Keratinocyte (primary cell): ENCODE measurements at regions not wholly inside any gene's neighbourhood (a gene's known extent, or its start where the extent isn't known, plus 50 kb on each side); places are given as distances from the start of the nearest gene placed in this dataset.

Experiments
- DNase-seq: peaks from one replicate; pipeline ENCODE4 v3.0.0-alpha.2; 2011; ENCODE audit warnings: low read depth, missing footprints, low spot score
- FAIRE-seq: peaks from 2 replicates; lab custom pipeline; 2011; peaks lifted over from hg19 to GRCh38; lab: Jason Lieb, UNC
- H2AFZ ChIP-seq: 2 replicates; pipeline ENCODE4 v1.6.0; 2012; ENCODE audit warnings: low read length, control low read depth, inconsistent platforms; ENCODE audit not compliant: control insufficient read depth
- H3K27ac ChIP-seq: 2 replicates; pipeline ENCODE4 v1.5.1; 2011; ENCODE audit warnings: low read length; ENCODE audit not compliant: control insufficient read depth, insufficient read depth
- H3K27me3 ChIP-seq: 3 replicates; pipeline ENCODE4 v1.6.0; 2011; ENCODE audit warnings: low read length; ENCODE audit not compliant: control insufficient read depth, insufficient read depth; ENCODE audit errors: extremely low read depth
- H3K36me3 ChIP-seq, 2 experiments: 2 replicates in 1 of 2; 3 replicates in 1 of 2; pipeline ENCODE4 v1.5.1; 2011; ENCODE audit warnings: low read length in 2 of 2, mild to moderate bottlenecking in 1 of 2; ENCODE audit not compliant: control insufficient read depth in 2 of 2, insufficient read depth in 2 of 2; ENCODE audit errors: extremely low read depth in 1 of 2
- H3K4me1 ChIP-seq: 3 replicates; pipeline ENCODE4 v1.5.1; 2011; ENCODE audit warnings: low read length; ENCODE audit not compliant: control insufficient read depth, insufficient read depth; ENCODE audit errors: extremely low read depth
- H3K4me2 ChIP-seq: 3 replicates; pipeline ENCODE4 v1.6.0; 2011; ENCODE audit warnings: low read depth, low read length; ENCODE audit not compliant: control insufficient read depth, insufficient read depth; ENCODE audit errors: extremely low read depth
- H3K4me3 ChIP-seq, 3 experiments: fragments of 200-600 bp in 1 of 3; sonication (generic) in 1 of 3; 2 replicates in 2 of 3; 3 replicates in 1 of 3; pipeline ENCODE4 v1.5.1; 2011 to 2016; ENCODE audit warnings: low read length in 3 of 3, mild to moderate bottlenecking in 3 of 3, control low read depth in 2 of 3, inconsistent platforms in 1 of 3, low read depth in 1 of 3, mixed read lengths in 1 of 3, mixed run types in 1 of 3, moderate library complexity in 1 of 3; ENCODE audit not compliant: control insufficient read depth in 2 of 3, insufficient read depth in 2 of 3; ENCODE audit errors: extremely low read depth in 1 of 3
- H3K79me2 ChIP-seq: 2 replicates; pipeline ENCODE4 v1.6.0; 2012; ENCODE audit warnings: low read length; ENCODE audit not compliant: control insufficient read depth, insufficient read depth
- H3K9ac ChIP-seq: 3 replicates; pipeline ENCODE4 v1.6.0; 2011; ENCODE audit warnings: low read length; ENCODE audit not compliant: control insufficient read depth, insufficient read depth; ENCODE audit errors: extremely low read depth
- H3K9me1 ChIP-seq: 3 replicates; pipeline ENCODE4 v1.6.0; 2011; ENCODE audit warnings: low read length; ENCODE audit not compliant: control insufficient read depth, insufficient read depth; ENCODE audit errors: extremely low read depth
- H3K9me3 ChIP-seq: 2 replicates; pipeline ENCODE4 v1.5.1; 2012; ENCODE audit warnings: low read depth, low read length; ENCODE audit not compliant: control insufficient read depth
- H4K20me1 ChIP-seq: 3 replicates; pipeline ENCODE4 v1.6.0; 2011; ENCODE audit warnings: low read length; ENCODE audit not compliant: control insufficient read depth, insufficient read depth; ENCODE audit errors: extremely low read depth
- CTCF ChIP-seq, 3 experiments: IDR thresholded peaks in 1 of 3; conservative IDR thresholded peaks in 1 of 3; optimal IDR thresholded peaks in 1 of 3; 2 replicates in 2 of 3; 3 replicates in 1 of 3; pipeline versions ENCODE3 to v1.5.1; 2011; ENCODE audit warnings: low read length in 3 of 3, mild to moderate bottlenecking in 3 of 3, moderate library complexity in 2 of 3, control low read depth in 1 of 3, inconsistent platforms in 1 of 3; ENCODE audit not compliant: insufficient read depth in 2 of 3; ENCODE audit errors: extremely low read depth in 1 of 3
- EZH2 ChIP-seq: IDR thresholded peaks from one replicate; pipeline ENCODE4 v1.6.1; 2012; ENCODE audit warnings: inconsistent platforms, mild to moderate bottlenecking, low read length, moderate library complexity
- dilution Hi-C: fragments of 300-500 bp; cut with MboI; formaldehyde crosslinking; loops from one replicate; pipeline ENCODE4 v1.7.0; 2020; ENCODE audit warnings: low sequenced_read_pairs; ENCODE audit not compliant: extremely low pct_ligation_motif_present

- peaks cover 4% of the 10 kb centered on the region for H3K4me1 ChIP-seq
- DNase-seq: peak; percentile 25
- TF ChIP-seq CTCF (optimal IDR thresholded peaks at IDR 0.05 in 1 of 3, IDR thresholded peaks at IDR 0.05 in 1 of 3, conservative IDR thresholded peaks at IDR 0.05 in 1 of 3; ENCODE audit: extremely low read depth in 1 of 3, insufficient read depth in 2 of 3, low read length in 3 of 3): no peak
- TF ChIP-seq EZH2: no peak
- dilution Hi-C loops: no loop called here
- peak overlapping the region; percentile 43 for H2AFZ ChIP-seq
- no peaks in the 10 kb centered on the region for H4K20me1 ChIP-seq
- no peak overlapping the region for H3K27ac ChIP-seq
- H3K9me3 ChIP-seq: no peaks in the 10 kb centered on the region
- H3K4me2 ChIP-seq: peak overlapping the region; percentile 37
- no peak overlapping the region for H3K9ac ChIP-seq
- no peaks in the 10 kb centered on the region for H3K9me1 ChIP-seq
- H3K36me3 ChIP-seq: no peaks in the 10 kb centered on the region
- no peaks in the 10 kb centered on the region for H3K27me3 ChIP-seq
- H3K79me2 ChIP-seq: no peaks in the 10 kb centered on the region
- peak; percentile 75 for FAIRE-seq
- H3K4me3 ChIP-seq: no peak overlapping the region
These were observed 583.4 kb downstream of the TRAM1L1 start for GRCh38 chr4:116501954-116502353.

- no peak for FAIRE-seq
These were observed 585.2 kb downstream of the TRAM1L1 start for GRCh38 chr4:116500225-116500624.

More at GRCh38 chr4:116500225-116500624, 585.2 kb downstream of the TRAM1L1 start:
- Histone ChIP-seq H3K79me2 (no peaks in the 10 kb centered on the region), H3K9me1 (no peaks in the 10 kb centered on the region), H3K36me3 (no peaks in the 10 kb centered on the region), H3K27ac (no peak overlapping the region), H3K4me2 (no peak overlapping the region), H3K9me3 (no peaks in the 10 kb centered on the region), H3K27me3 (no peaks in the 10 kb centered on the region), H3K9ac (no peak overlapping the region), H3K4me1 (peaks cover 4% of the 10 kb centered on the region), H2AFZ (no peak overlapping the region), H4K20me1 (no peaks in the 10 kb centered on the region), H3K4me3 (no peak overlapping the region)
- dilution Hi-C loops: no loop called here
- TF ChIP-seq EZH2: no peak
- no peak for TF ChIP-seq CTCF (optimal IDR thresholded peaks at IDR 0.05 in 1 of 3, IDR thresholded peaks at IDR 0.05 in 1 of 3, conservative IDR thresholded peaks at IDR 0.05 in 1 of 3; ENCODE audit: extremely low read depth in 1 of 3, insufficient read depth in 2 of 3, low read length in 3 of 3)
- DNase-seq: no peak
